IMR-90 (cell line): ENCODE measurements at regions not wholly inside any gene's neighbourhood (a gene's known extent, or its start where the extent isn't known, plus 50 kb on each side); places are given as distances from the start of the nearest gene placed in this dataset.

Experiments used
- ATAC-seq: fragments of 200-7000 bp; cut with Tn5 transposase; 2 replicates; pipeline ENCODE4 v1.9.1; 2020; ENCODE audit warnings: low read depth, mild to moderate bottlenecking, moderate library complexity
- BruUV-seq: library from RNA; stranded (reverse); fragments of 400-500 nt; replicated peaks from 2 replicates; lab custom pipeline; 2021; lab: Mats Ljungman, UMichigan
- CTCF ChIA-PET: fragments of 300-600 bp; formaldehyde crosslinking; extraction: SDS; loops from one replicate; lab custom pipeline; 2021; ENCODE audit warnings: antibody characterized with exemption; lab: Yijun Ruan, JAX
- POLR2A ChIA-PET: fragments of 300-600 bp; sonication (Branson Sonifier 250); formaldehyde crosslinking; loops from one replicate; lab custom pipeline; 2022; ENCODE audit warnings: antibody characterized with exemption; ENCODE audit not compliant: unreplicated experiment; lab: Charles Lee
- DNase-seq: peaks from one replicate; pipeline ENCODE4 v3.0.0; 2013
- H2AFZ ChIP-seq: replicated peaks from 2 replicates; pipeline ENCODE3; 2013; ENCODE audit warnings: low read length, mild to moderate bottlenecking; ENCODE audit not compliant: poor library complexity
- H2AK5ac ChIP-seq: 2 replicates; pipeline ENCODE4 v1.6.1; 2013; ENCODE audit warnings: low read depth, low read length, inconsistent platforms
- H2AK9ac ChIP-seq: replicated peaks from 2 replicates; pipeline ENCODE3; 2013; ENCODE audit warnings: mild to moderate bottlenecking, low read depth, low read length, moderate library complexity; ENCODE audit not compliant: poor library complexity
- H2BK120ac ChIP-seq: 2 replicates; pipeline ENCODE4 v1.6.1; 2013; ENCODE audit warnings: low read depth, low read length, inconsistent platforms
- H2BK15ac ChIP-seq: 3 replicates; pipeline ENCODE4 v1.6.1; 2013; ENCODE audit warnings: low read depth, low read length, inconsistent platforms
- H2BK20ac ChIP-seq: 2 replicates; pipeline ENCODE4 v1.6.1; 2013; ENCODE audit warnings: low read depth, mild to moderate bottlenecking, inconsistent platforms, low read length, moderate library complexity
- H2BK5ac ChIP-seq: 2 replicates; pipeline ENCODE4 v1.6.1; 2013; ENCODE audit warnings: mild to moderate bottlenecking, low read depth, low read length, inconsistent platforms; ENCODE audit not compliant: poor library complexity, severe bottlenecking
- H3K14ac ChIP-seq: replicated peaks from 2 replicates; pipeline ENCODE4 v1.6.1; 2013; ENCODE audit warnings: low read depth, low read length, inconsistent platforms
- H3K18ac ChIP-seq: 2 replicates; pipeline ENCODE4 v1.6.1; 2013; ENCODE audit warnings: low read depth, low read length, control low read depth
- H3K23ac ChIP-seq: 2 replicates; pipeline ENCODE4 v1.6.1; 2013; ENCODE audit warnings: low read depth, low read length, inconsistent platforms
- H3K27ac ChIP-seq: 2 replicates; pipeline ENCODE4 v1.5.1; 2013; ENCODE audit warnings: mild to moderate bottlenecking, control low read depth, low read length; ENCODE audit not compliant: insufficient read depth
- H3K27me3 ChIP-seq: 2 replicates; pipeline ENCODE4 v1.6.1; 2013; ENCODE audit warnings: low read length; ENCODE audit not compliant: control insufficient read depth, insufficient read depth
- H3K36me3 ChIP-seq: 2 replicates; pipeline ENCODE4 v1.6.1; 2013; ENCODE audit warnings: low read length, mixed read lengths; ENCODE audit not compliant: control insufficient read depth, insufficient read depth
- H3K4ac ChIP-seq: 2 replicates; pipeline ENCODE4 v1.6.1; 2013; ENCODE audit warnings: low read depth, low read length, inconsistent platforms
- H3K4me1 ChIP-seq: 2 replicates; pipeline ENCODE4 v1.6.1; 2013; ENCODE audit warnings: low read length, mixed read lengths; ENCODE audit not compliant: control insufficient read depth, insufficient read depth
- H3K4me2 ChIP-seq: 2 replicates; pipeline ENCODE4 v1.6.1; 2013; ENCODE audit warnings: low read depth, mild to moderate bottlenecking, control low read depth, low read length, moderate library complexity
- H3K4me3 ChIP-seq: 2 replicates; pipeline ENCODE4 v1.5.1; 2013; ENCODE audit warnings: low read depth, mild to moderate bottlenecking, control low read depth, low read length, moderate library complexity; ENCODE audit not compliant: insufficient read depth
- H3K56ac ChIP-seq: 2 replicates; pipeline ENCODE4 v1.6.1; 2013; ENCODE audit warnings: low read length, inconsistent platforms; ENCODE audit not compliant: insufficient read depth; ENCODE audit errors: extremely low read depth
- H3K79me1 ChIP-seq, 2 experiments: 2 replicates each; pipeline ENCODE4 v1.6.1; 2013; ENCODE audit warnings: low read length in 2 of 2, inconsistent platforms in 1 of 2, low read depth in 1 of 2
- H3K9ac ChIP-seq: 2 replicates; pipeline ENCODE4 v1.6.1; 2013; ENCODE audit warnings: low read depth, low read length, control low read depth
- H3K9me1 ChIP-seq: 2 replicates; pipeline ENCODE4 v1.6.1; 2013; ENCODE audit warnings: low read length, inconsistent platforms; ENCODE audit not compliant: insufficient read depth
- H3K9me3 ChIP-seq: 2 replicates; pipeline ENCODE4 v1.6.1; 2013; ENCODE audit warnings: low read length; ENCODE audit not compliant: control insufficient read depth, insufficient read depth
- H4K20me1 ChIP-seq: 2 replicates; pipeline ENCODE4 v1.6.1; 2013; ENCODE audit warnings: low read length, inconsistent platforms; ENCODE audit not compliant: insufficient read depth
- H4K5ac ChIP-seq: 2 replicates; pipeline ENCODE4 v1.6.1; 2013; ENCODE audit warnings: mild to moderate bottlenecking, low read depth, low read length, control low read depth
- H4K8ac ChIP-seq, 2 experiments: 2 replicates each; pipeline ENCODE4 v1.6.1; 2013; ENCODE audit warnings: low read depth in 2 of 2, low read length in 2 of 2, control low read depth in 1 of 2, inconsistent platforms in 1 of 2
- H4K91ac ChIP-seq: 2 replicates; pipeline ENCODE4 v1.6.1; 2013; ENCODE audit warnings: low read depth, low read length, inconsistent platforms; ENCODE audit not compliant: insufficient read depth
- BHLHE40 ChIP-seq: fragments of 150-350 bp; IDR thresholded peaks from 2 replicates; pipeline ENCODE4 v1.6.1; 2016; ENCODE audit warnings: mild to moderate bottlenecking, low read depth, low read length
- CHD1 ChIP-seq: IDR thresholded peaks from 2 replicates; pipeline ENCODE4 v1.6.1; 2012; ENCODE audit warnings: low read depth, low read length, improper control_type of control experiment
- MAFK ChIP-seq: IDR thresholded peaks from 2 replicates; pipeline ENCODE4 v1.6.1; 2012; ENCODE audit warnings: low read depth, low read length, improper control_type of control experiment
- MXI1 ChIP-seq: IDR thresholded peaks from 2 replicates; pipeline ENCODE4 v1.6.1; 2012; ENCODE audit warnings: low read depth, mild to moderate bottlenecking, low read length, moderate library complexity, borderline replicate concordance
- NFE2L2 ChIP-seq: fragments of 150-350 bp; IDR thresholded peaks from 2 replicates; pipeline ENCODE4 v1.6.1; 2016; ENCODE audit warnings: low read depth, mild to moderate bottlenecking, low read length
- POLR2A ChIP-seq: IDR thresholded peaks from 2 replicates; pipeline ENCODE4 v1.6.1; 2012; ENCODE audit warnings: mild to moderate bottlenecking, low read depth, low read length
- RAD21 ChIP-seq: IDR thresholded peaks from 2 replicates; pipeline ENCODE4 v1.6.1; 2012; ENCODE audit warnings: low read length, improper control_type of control experiment
- RCOR1 ChIP-seq: IDR thresholded peaks from 2 replicates; pipeline ENCODE4 v1.6.1; 2012; ENCODE audit warnings: mild to moderate bottlenecking, low read length, improper control_type of control experiment; ENCODE audit not compliant: insufficient replicate concordance
- RFX5 ChIP-seq: IDR thresholded peaks from 2 replicates; pipeline ENCODE4 v1.8.0; 2012; ENCODE audit warnings: low read depth, mild to moderate bottlenecking, low read length, moderate library complexity
- SMC3 ChIP-seq: fragments of 150-350 bp; IDR thresholded peaks from 2 replicates; pipeline ENCODE4 v1.6.1; 2016; ENCODE audit warnings: low read depth, mild to moderate bottlenecking, antibody characterized with exemption, low read length, moderate library complexity
- WGBS, 2 experiments: methylation state at CpG; one replicate each; pipeline versions ENCODE4 v1.1.5 to v1.1.7; 2013; ENCODE audit warnings: missing lambda C conversion rate in 2 of 2; ENCODE audit not compliant: insufficient read length in 1 of 2; ENCODE audit errors: extremely low coverage in 2 of 2; 5-methylcytosine and 5-hydroxymethylcytosine counted together
- dilution Hi-C: fragments of 300-500 bp; cut with HindIII; formaldehyde crosslinking; loops from one replicate; pipeline ENCODE4 v1.14.3; 2018; ENCODE audit warnings: low sequenced_read_pairs; ENCODE audit not compliant: unreplicated experiment
- in situ Hi-C: fragments of 300-500 bp; cut with MboI; formaldehyde crosslinking; loops from 3 replicates; pipeline ENCODE4 v1.14.3; 2019; ENCODE audit warnings: low sequenced_read_pairs, inconsistent platforms, mixed read lengths
- intact Hi-C: fragments of 100-400 bp; cut with micrococcal nuclease; formaldehyde crosslinking; loops from 2 replicates; pipeline ENCODE4 v1.10.0; 2022
- TF ChIP-seq, protein P1 (sequence below): conservative IDR thresholded peaks from 2 replicates; pipeline ENCODE4 v1.5.1; 2012; ENCODE audit warnings: mild to moderate bottlenecking, low read depth, low read length, improper control_type of control experiment

DNA sequence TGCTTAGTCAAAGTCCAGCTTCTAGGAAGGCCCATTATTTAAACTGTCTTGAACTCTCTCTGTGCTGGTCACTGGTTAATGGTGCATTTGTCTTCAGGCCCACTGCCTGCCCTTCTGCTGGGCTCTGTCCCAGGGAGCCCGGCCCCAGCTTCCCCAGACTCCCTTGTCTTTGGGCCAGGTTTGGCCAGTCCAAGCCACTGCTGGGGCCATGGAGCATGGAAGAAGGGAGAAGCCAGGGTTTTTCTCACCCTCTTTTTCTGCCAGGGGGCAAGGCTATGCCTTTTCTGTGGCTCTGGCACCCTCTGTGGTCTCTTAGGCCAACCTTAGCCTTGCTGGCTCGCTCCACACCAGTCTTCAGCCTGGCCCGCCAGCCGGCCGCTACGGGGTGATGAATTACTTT lies 390.0 kb upstream of the SULF2 start:
- Histone ChIP-seq H3K4me3 (no peak overlapping the region), H3K36me3 (no peaks in the 10 kb centered on the region), H4K91ac (no peak overlapping the region), H2BK120ac (no peak overlapping the region), H4K8ac (no peak overlapping the region), H3K23ac (no peak overlapping the region), H3K9me3 (peaks cover 4% of the 10 kb centered on the region; the same call in 1 of the 2 replicates), H3K4me1 (no peaks in the 10 kb centered on the region), H3K14ac (no peak overlapping the region), H2BK5ac (no peak overlapping the region), H2AFZ (no peak overlapping the region), H4K5ac (no peak overlapping the region), H2BK15ac (no peak overlapping the region), H3K18ac (no peak overlapping the region), H3K79me1 (no peaks in the 10 kb centered on the region), H2AK9ac (no peak overlapping the region), H4K20me1 (no peaks in the 10 kb centered on the region), H2AK5ac (no peak overlapping the region), H3K4ac (no peak overlapping the region), H3K9ac (no peak overlapping the region), H3K9me1 (no peaks in the 10 kb centered on the region), H3K4me2 (no peak overlapping the region), H2BK20ac (no peak overlapping the region), H3K27ac (no peak overlapping the region), H3K27me3 (peaks cover 2% of the 10 kb centered on the region; the same call in 1 of the 2 replicates), H3K56ac (no peak overlapping the region)
- BruUV-seq: no TSS peak
- WGBS, 2 experiments: no CpG with 5 or more reads among the region's 6 CpGs
- ChIA-PET POLR2A (no interaction called here), CTCF (no interaction called here)
- intact Hi-C loops: no loop called here
- dilution Hi-C loops: no loop called here
- TF ChIP-seq SMC3 (no peak), CHD1 (no peak), RAD21 (no peak), MXI1 (no peak), NFE2L2 (no peak), BHLHE40 (no peak), MAFK (no peak), POLR2A (no peak), RCOR1 (no peak), RFX5 (no peak)
- TF ChIP-seq, protein P1, sequence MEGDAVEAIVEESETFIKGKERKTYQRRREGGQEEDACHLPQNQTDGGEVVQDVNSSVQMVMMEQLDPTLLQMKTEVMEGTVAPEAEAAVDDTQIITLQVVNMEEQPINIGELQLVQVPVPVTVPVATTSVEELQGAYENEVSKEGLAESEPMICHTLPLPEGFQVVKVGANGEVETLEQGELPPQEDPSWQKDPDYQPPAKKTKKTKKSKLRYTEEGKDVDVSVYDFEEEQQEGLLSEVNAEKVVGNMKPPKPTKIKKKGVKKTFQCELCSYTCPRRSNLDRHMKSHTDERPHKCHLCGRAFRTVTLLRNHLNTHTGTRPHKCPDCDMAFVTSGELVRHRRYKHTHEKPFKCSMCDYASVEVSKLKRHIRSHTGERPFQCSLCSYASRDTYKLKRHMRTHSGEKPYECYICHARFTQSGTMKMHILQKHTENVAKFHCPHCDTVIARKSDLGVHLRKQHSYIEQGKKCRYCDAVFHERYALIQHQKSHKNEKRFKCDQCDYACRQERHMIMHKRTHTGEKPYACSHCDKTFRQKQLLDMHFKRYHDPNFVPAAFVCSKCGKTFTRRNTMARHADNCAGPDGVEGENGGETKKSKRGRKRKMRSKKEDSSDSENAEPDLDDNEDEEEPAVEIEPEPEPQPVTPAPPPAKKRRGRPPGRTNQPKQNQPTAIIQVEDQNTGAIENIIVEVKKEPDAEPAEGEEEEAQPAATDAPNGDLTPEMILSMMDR: no peak
- in situ Hi-C loops: no loop called here
- ATAC-seq (no peak), DNase-seq (no peak)
